IPS DF 4.7 (cell line): ENCODE measurements at regions not wholly inside any gene's neighbourhood (a gene's known extent, or its start where the extent isn't known, plus 50 kb on each side); places are given as distances from the start of the nearest gene placed in this dataset.
"Not testable (repeated sequence)": the region's sequence is repeated elsewhere in the genome, so short reads cannot be mapped to it uniquely, and the experiment has no call there.

Source experiments
- DNase-seq: peaks from one replicate; pipeline ENCODE4 v3.0.0-alpha.2; 2013; ENCODE audit warnings: low spot score; ENCODE audit errors: extremely low read depth

GRCh38 chr9:78438211-78438610 is 141.3 kb downstream of the PSAT1 start:
- no peak for DNase-seq

GRCh38 chr9:78438780-78439179 is 141.9 kb downstream of the PSAT1 start:
- no peak for DNase-seq

GRCh38 chr9:78439190-78439865 is 142.4 kb downstream of the PSAT1 start:
- DNase-seq = peak; percentile 82

GRCh38 chr9:78439866-78440830 is 143.2 kb downstream of the PSAT1 start:
- DNase-seq = no peak

- no peak for DNase-seq
These were observed 144.5 kb downstream of the PSAT1 start for GRCh38 chr9:78441396-78441795.

- DNase-seq = no peak
These were observed 145.0 kb downstream of the PSAT1 start for GRCh38 chr9:78441822-78442431.

- DNase-seq = not testable (repeated sequence)
These were observed 145.7 kb downstream of the PSAT1 start for GRCh38 chr9:78442577-78442976.

- no peak for DNase-seq
These were observed 147.0 kb downstream of the PSAT1 start for GRCh38 chr9:78443946-78444345.

- no peak for DNase-seq
These were observed 152.2 kb downstream of the PSAT1 start for GRCh38 chr9:78448960-78449673.

GRCh38 chr9:78453450-78453849 is 156.5 kb downstream of the PSAT1 start:
- DNase-seq = no peak

GRCh38 chr9:78462611-78463010 is 165.7 kb downstream of the PSAT1 start:
- no peak for DNase-seq

- no peak for DNase-seq
These were observed 166.8 kb downstream of the PSAT1 start for GRCh38 chr9:78463750-78464149.

GRCh38 chr9:78468231-78468630 is 171.3 kb downstream of the PSAT1 start:
- no peak for DNase-seq

GRCh38 chr9:78468974-78469576 is 172.2 kb downstream of the PSAT1 start:
- no peak for DNase-seq

- no peak for DNase-seq
These were observed 173.3 kb downstream of the PSAT1 start for GRCh38 chr9:78470216-78470615.

GRCh38 chr9:78470741-78471140 is 173.8 kb downstream of the PSAT1 start:
- DNase-seq = no peak

GRCh38 chr9:78472111-78472510 is 175.2 kb downstream of the PSAT1 start:
- DNase-seq = no peak

GRCh38 chr9:78479441-78479840 is 182.5 kb downstream of the PSAT1 start:
- DNase-seq = no peak

GRCh38 chr9:78486661-78487060 is 189.7 kb downstream of the PSAT1 start:
- DNase-seq = no peak

GRCh38 chr9:78490231-78490630 is 193.3 kb downstream of the PSAT1 start:
- DNase-seq = no peak

GRCh38 chr9:78491402-78491801 is 194.5 kb downstream of the PSAT1 start:
- no peak for DNase-seq
